ENCODE measurements at regions not wholly inside any gene's neighbourhood (a gene's known extent, or its start where the extent isn't known, plus 50 kb on each side); places are given as distances from the start of the nearest gene placed in this dataset.
"Not testable (repeated sequence)": the region's sequence is repeated elsewhere in the genome, so short reads cannot be mapped to it uniquely, and the experiment has no call there.

GRCh38 chr2:128591022-128591860, 272.6 kb upstream of the HS6ST1 start:
- DNase-seq: no peak

- no peak for DNase-seq
Measured at GRCh38 chr2:128591861-128592822, 273.5 kb upstream of the HS6ST1 start.

- DNase-seq: no peak
Measured at GRCh38 chr2:128593518-128593878, 274.8 kb upstream of the HS6ST1 start.

- no peak for DNase-seq
Measured at GRCh38 chr2:128593879-128594650, 275.4 kb upstream of the HS6ST1 start.

- no peak for DNase-seq
Measured at GRCh38 chr2:128594651-128594910, 275.9 kb upstream of the HS6ST1 start.

GRCh38 chr2:128594953-128595677, 276.4 kb upstream of the HS6ST1 start:
- no peak for DNase-seq

- DNase-seq: no peak
Measured at GRCh38 chr2:128595763-128596395, 277.2 kb upstream of the HS6ST1 start.

GRCh38 chr2:128596396-128597120, 277.9 kb upstream of the HS6ST1 start:
- DNase-seq: no peak

GRCh38 chr2:128597121-128597762, 278.6 kb upstream of the HS6ST1 start:
- DNase-seq: no peak

- DNase-seq: not testable (repeated sequence)
Measured at GRCh38 chr2:128598260-128598659, 279.6 kb upstream of the HS6ST1 start.

GRCh38 chr2:128598862-128599441, 280.3 kb upstream of the HS6ST1 start:
- DNase-seq: no peak

- DNase-seq: no peak
Measured at GRCh38 chr2:128599700-128600099, 281.0 kb upstream of the HS6ST1 start.

- no peak for DNase-seq
Measured at GRCh38 chr2:128600581-128601297, 282.1 kb upstream of the HS6ST1 start.

GRCh38 chr2:128601298-128602037, 282.8 kb upstream of the HS6ST1 start:
- DNase-seq: no peak

GRCh38 chr2:128602038-128602698, 283.5 kb upstream of the HS6ST1 start:
- no peak for DNase-seq

GRCh38 chr2:128602699-128603101, 284.0 kb upstream of the HS6ST1 start:
- no peak for DNase-seq

- no peak for DNase-seq
Measured at GRCh38 chr2:128603411-128603924, 284.8 kb upstream of the HS6ST1 start.

- DNase-seq: no peak
Measured at GRCh38 chr2:128604045-128604444, 285.4 kb upstream of the HS6ST1 start.

Measured in bone marrow (tissue), 2 donors.